Activated CD4-positive, alpha-beta T cell treated with anti-CD3 and anti-CD28 coated beads for 36 hours (primary cell): ENCODE measurements at regions not wholly inside any gene's neighbourhood (a gene's known extent, or its start where the extent isn't known, plus 50 kb on each side); places are given as distances from the start of the nearest gene placed in this dataset.
"Not testable (repeated sequence)": the region's sequence is repeated elsewhere in the genome, so short reads cannot be mapped to it uniquely, and the experiment has no call there.

Experiments used
- ATAC-seq: fragments of 200-7000 bp; cut with Tn5 transposase; one replicate; pipeline ENCODE4 v1.10.0; 2021; ENCODE audit warnings: mild to moderate bottlenecking, moderate library complexity
- CTCF ChIA-PET: fragments of 350-600 bp; sonication (Branson Sonifier 250); formaldehyde crosslinking; loops from one replicate; lab custom pipeline; 2021; ENCODE audit warnings: antibody characterized with exemption; lab: Charles Lee
- POLR2A ChIA-PET: fragments of 350-600 bp; sonication (Branson Sonifier 250); formaldehyde crosslinking; loops from one replicate; lab custom pipeline; 2021; ENCODE audit warnings: antibody characterized with exemption, inconsistent platforms; lab: Charles Lee
- DNase-seq: peaks from one replicate; pipeline ENCODE4 v3.0.0-alpha.2; 2020
- H3K27ac Mint-ChIP-seq: one replicate; pipeline ENCODE4 v1.8.0; 2021; ENCODE audit warnings: mixed read lengths
- H3K27me3 Mint-ChIP-seq: one replicate; pipeline ENCODE4 v1.8.0; 2021; ENCODE audit warnings: mixed read lengths
- H3K36me3 Mint-ChIP-seq: one replicate; pipeline ENCODE4 v1.8.0; 2021; ENCODE audit warnings: low read depth, mixed read lengths
- H3K4me1 Mint-ChIP-seq: one replicate; pipeline ENCODE4 v1.8.0; 2021; ENCODE audit warnings: mixed read lengths
- H3K4me3 Mint-ChIP-seq: one replicate; pipeline ENCODE4 v1.8.0; 2021; ENCODE audit warnings: mild to moderate bottlenecking, moderate library complexity, mixed read lengths
- H3K9me3 Mint-ChIP-seq: one replicate; pipeline ENCODE4 v1.8.0; 2021; ENCODE audit warnings: low read depth, mixed read lengths
- intact Hi-C, 2 experiments: fragments of 100-400 bp; cut with DNase I in 1 of 2; cut with micrococcal nuclease in 1 of 2; formaldehyde crosslinking; loops; one replicate each; pipeline versions ENCODE4 v1.14.2 to v1.15.1; 2022 to 2024; cut with DNase I, micrococcal nuclease

GRCh38 chr1:66455446-66455845 is 78.5 kb upstream of the SGIP1 start:
- H3K4me3 Mint-ChIP-seq = no peak overlapping the region
- ATAC-seq = no peak
- no peaks in the 10 kb centered on the region for H3K36me3 Mint-ChIP-seq
- H3K27ac Mint-ChIP-seq = no peak overlapping the region
- intact Hi-C loops = no loop called here
- ChIA-PET CTCF (interaction anchor here (0.6 to 0.7 kb wide), 2 partner anchors 9 to 257 kb away, joined by 3 to 4 read pairs; no protein-coding TSS in a partner anchor), POLR2A (no interaction called here)
- H3K4me1 Mint-ChIP-seq = no peaks in the 10 kb centered on the region
- DNase-seq = no peak
- H3K27me3 Mint-ChIP-seq = peaks cover 3% of the 10 kb centered on the region
- peaks cover 9% of the 10 kb centered on the region for H3K9me3 Mint-ChIP-seq

GRCh38 chr1:66460776-66461175 is 73.2 kb upstream of the SGIP1 start:
- DNase-seq (no peak), ATAC-seq (no peak)
- intact Hi-C loops = no loop called here
- no peak overlapping the region for H3K27ac Mint-ChIP-seq
- H3K36me3 Mint-ChIP-seq = no peaks in the 10 kb centered on the region
- POLR2A ChIA-PET = no interaction called here
- CTCF ChIA-PET = interaction anchor here (3.4 kb wide), 1 partner anchor 15 kb away, joined by 15 read pairs; no protein-coding TSS in a partner anchor
- no peak overlapping the region for H3K4me3 Mint-ChIP-seq
- peaks cover 21% of the 10 kb centered on the region for H3K9me3 Mint-ChIP-seq
- no peaks in the 10 kb centered on the region for H3K4me1 Mint-ChIP-seq
- H3K27me3 Mint-ChIP-seq = peaks cover 3% of the 10 kb centered on the region

- no peak for DNase-seq
- H3K9me3 Mint-ChIP-seq = peaks cover 21% of the 10 kb centered on the region
- ATAC-seq = no peak
- CTCF ChIA-PET = no interaction called here
- no peak overlapping the region for H3K4me3 Mint-ChIP-seq
- no peaks in the 10 kb centered on the region for H3K36me3 Mint-ChIP-seq
- intact Hi-C loops = no loop called here
- POLR2A ChIA-PET = no interaction called here
- H3K27me3 Mint-ChIP-seq = peaks cover 3% of the 10 kb centered on the region
- H3K4me1 Mint-ChIP-seq = no peaks in the 10 kb centered on the region
- H3K27ac Mint-ChIP-seq = no peak overlapping the region
These were observed 71.6 kb upstream of the SGIP1 start for GRCh38 chr1:66462313-66462712.

- H3K36me3 Mint-ChIP-seq = no peaks in the 10 kb centered on the region
- no peaks in the 10 kb centered on the region for H3K4me1 Mint-ChIP-seq
- no peak for DNase-seq
- peaks cover 3% of the 10 kb centered on the region for H3K27me3 Mint-ChIP-seq
- H3K4me3 Mint-ChIP-seq = no peak overlapping the region
- intact Hi-C loops = no loop called here
- ChIA-PET POLR2A (no interaction called here), CTCF (interaction anchor here (0.5 to 2.5 kb wide), 3 partner anchors 18 to 1391 kb away, joined by 3 to 9 read pairs (median 3); no protein-coding TSS in a partner anchor)
- no peak overlapping the region for H3K27ac Mint-ChIP-seq
- peaks cover 21% of the 10 kb centered on the region for H3K9me3 Mint-ChIP-seq
- ATAC-seq = no peak
These were observed 69.6 kb upstream of the SGIP1 start for GRCh38 chr1:66464351-66464750.

GRCh38 chr1:66464802-66465201 is 69.2 kb upstream of the SGIP1 start:
- ATAC-seq (peak; percentile 53), DNase-seq (no peak)
- no peaks in the 10 kb centered on the region for H3K27me3 Mint-ChIP-seq
- H3K9me3 Mint-ChIP-seq = peaks cover 17% of the 10 kb centered on the region
- no peaks in the 10 kb centered on the region for H3K4me1 Mint-ChIP-seq
- no peaks in the 10 kb centered on the region for H3K36me3 Mint-ChIP-seq
- no peak overlapping the region for H3K27ac Mint-ChIP-seq
- ChIA-PET CTCF (interaction anchor here (0.5 to 2.5 kb wide), 2 partner anchors 18 to 1392 kb away, joined by 3 to 9 read pairs; no protein-coding TSS in a partner anchor), POLR2A (no interaction called here)
- intact Hi-C loops = no loop called here
- no peak overlapping the region for H3K4me3 Mint-ChIP-seq

- H3K27ac Mint-ChIP-seq, H3K9me3 Mint-ChIP-seq, H3K4me1 Mint-ChIP-seq, intact Hi-C loops, H3K36me3 Mint-ChIP-seq, H3K4me3 Mint-ChIP-seq, ATAC-seq, DNase-seq, H3K27me3 Mint-ChIP-seq, CTCF ChIA-PET, POLR2A ChIA-PET: not testable (repeated sequence)
These were observed 67.3 kb upstream of the SGIP1 start for GRCh38 chr1:66466695-66467094.

GRCh38 chr1:66468722-66469121 is 65.2 kb upstream of the SGIP1 start:
- H3K9me3 Mint-ChIP-seq = no peaks in the 10 kb centered on the region
- intact Hi-C loops = no loop called here
- DNase-seq = no peak
- H3K4me3 Mint-ChIP-seq = no peak overlapping the region
- ChIA-PET POLR2A (interaction anchor here (0.7 kb wide), 1 partner anchor 562 kb away, joined by 3 read pairs; no protein-coding TSS in a partner anchor), CTCF (interaction anchor here (0.7 to 2.3 kb wide), 7 partner anchors 9 to 545 kb away, joined by 3 to 11 read pairs (median 4); no protein-coding TSS in a partner anchor)
- no peaks in the 10 kb centered on the region for H3K36me3 Mint-ChIP-seq
- no peak overlapping the region for H3K27ac Mint-ChIP-seq
- ATAC-seq = no peak
- H3K27me3 Mint-ChIP-seq = peaks cover 5% of the 10 kb centered on the region
- no peaks in the 10 kb centered on the region for H3K4me1 Mint-ChIP-seq

- CTCF ChIA-PET = interaction anchor here (0.8 to 2.5 kb wide), 2 partner anchors 15 to 28 kb away, joined by 3 to 5 read pairs; no protein-coding TSS in a partner anchor
These were observed 58.0 kb upstream of the SGIP1 start for GRCh38 chr1:66475940-66476339.

GRCh38 chr1:66476774-66477173 is 57.2 kb upstream of the SGIP1 start:
- intact Hi-C loops = no loop called here
- ChIA-PET CTCF (interaction anchor here (0.8 to 2.5 kb wide), 4 partner anchors 9 to 27 kb away, joined by 3 to 5 read pairs (median 4); no protein-coding TSS in a partner anchor), POLR2A (no interaction called here)

More at GRCh38 chr1:66475940-66476339, 58.0 kb upstream of the SGIP1 start:
- Mint-ChIP-seq H3K4me3 (no peak overlapping the region), H3K36me3 (no peaks in the 10 kb centered on the region), H3K9me3 (no peaks in the 10 kb centered on the region), H3K27me3 (peaks cover 11% of the 10 kb centered on the region), H3K27ac (no peak overlapping the region), H3K4me1 (no peaks in the 10 kb centered on the region)
- ATAC-seq (no peak), DNase-seq (no peak)
- intact Hi-C loops = no loop called here
- POLR2A ChIA-PET = no interaction called here

GRCh38 chr1:66478116-66478515 is 55.8 kb upstream of the SGIP1 start:
- Mint-ChIP-seq H3K27ac (no peak overlapping the region), H3K27me3 (peaks cover 11% of the 10 kb centered on the region), H3K9me3 (no peaks in the 10 kb centered on the region), H3K36me3 (peaks cover 3% of the 10 kb centered on the region), H3K4me3 (no peak overlapping the region), H3K4me1 (no peaks in the 10 kb centered on the region)
- DNase-seq (no peak), ATAC-seq (no peak)
- intact Hi-C loops = no loop called here
- ChIA-PET POLR2A (no interaction called here), CTCF (interaction anchor here (0.7 to 2.5 kb wide), 7 partner anchors 10 to 248 kb away, joined by 3 to 6 read pairs (median 3); no protein-coding TSS in a partner anchor)

More at GRCh38 chr1:66476774-66477173, 57.2 kb upstream of the SGIP1 start:
- H3K4me3 Mint-ChIP-seq = no peak overlapping the region
- DNase-seq (no peak), ATAC-seq (no peak)
- no peaks in the 10 kb centered on the region for H3K36me3 Mint-ChIP-seq
- peaks cover 11% of the 10 kb centered on the region for H3K27me3 Mint-ChIP-seq
- no peaks in the 10 kb centered on the region for H3K9me3 Mint-ChIP-seq
- no peaks in the 10 kb centered on the region for H3K4me1 Mint-ChIP-seq
- H3K27ac Mint-ChIP-seq = no peak overlapping the region

GRCh38 chr1:66480162-66480561 is 53.8 kb upstream of the SGIP1 start:
- peaks cover 3% of the 10 kb centered on the region for H3K36me3 Mint-ChIP-seq
- ChIA-PET CTCF (no interaction called here), POLR2A (no interaction called here)
- peaks cover 9% of the 10 kb centered on the region for H3K27me3 Mint-ChIP-seq
- DNase-seq = no peak
- H3K4me1 Mint-ChIP-seq = no peaks in the 10 kb centered on the region
- no peak overlapping the region for H3K4me3 Mint-ChIP-seq
- no peak for ATAC-seq
- no peak overlapping the region for H3K27ac Mint-ChIP-seq
- intact Hi-C loops = no loop called here
- no peaks in the 10 kb centered on the region for H3K9me3 Mint-ChIP-seq

GRCh38 chr1:66481215-66481614 is 52.7 kb upstream of the SGIP1 start:
- H3K27me3 Mint-ChIP-seq, H3K4me3 Mint-ChIP-seq, DNase-seq, POLR2A ChIA-PET, H3K36me3 Mint-ChIP-seq, CTCF ChIA-PET, H3K27ac Mint-ChIP-seq, H3K4me1 Mint-ChIP-seq, H3K9me3 Mint-ChIP-seq, ATAC-seq, intact Hi-C loops: not testable (repeated sequence)
